Suprapubic skin (tissue), 4 donors: ENCODE measurements at regions not wholly inside any gene's neighbourhood (a gene's known extent, or its start where the extent isn't known, plus 50 kb on each side); places are given as distances from the start of the nearest gene placed in this dataset.

Source experiments
- DNase-seq, 2 donors: peaks; one replicate each; pipeline ENCODE4 v3.0.0-alpha.2; 2019; ENCODE audit warnings: low spot score in 2 of 2
- H3K27ac ChIP-seq: fragments of 200-600 bp; sonication (generic); one replicate; pipeline ENCODE4 v1.5.1; 2019
- H3K27me3 ChIP-seq: fragments of 200-600 bp; sonication (generic); one replicate; pipeline ENCODE4 v1.5.1; 2019
- H3K36me3 ChIP-seq: fragments of 200-600 bp; sonication (generic); one replicate; pipeline ENCODE4 v1.5.1; 2019
- H3K4me1 ChIP-seq: fragments of 200-600 bp; sonication (generic); one replicate; pipeline ENCODE4 v1.5.1; 2019
- H3K4me3 ChIP-seq: fragments of 200-600 bp; sonication (generic); one replicate; pipeline ENCODE4 v1.5.1; 2019; ENCODE audit warnings: mild to moderate bottlenecking
- H3K9me3 ChIP-seq: fragments of 200-600 bp; sonication (generic); one replicate; pipeline ENCODE4 v1.5.1; 2019
- EP300 ChIP-seq: sonication (generic); formaldehyde crosslinking; IDR thresholded peaks from one replicate; pipeline ENCODE4 v1.6.1; 2017; ENCODE audit warnings: antibody characterized with exemption
- POLR2A ChIP-seq, 2 donors: fragments of 450-650 bp; IDR thresholded peaks; one replicate each; pipeline ENCODE4 v1.6.1; 2017; ENCODE audit warnings: antibody characterized with exemption in 2 of 2, mild to moderate bottlenecking in 2 of 2, moderate library complexity in 2 of 2
- POLR2AphosphoS5 ChIP-seq, 3 donors: sonication (generic); formaldehyde crosslinking; IDR thresholded peaks; one replicate each; pipeline ENCODE4 v1.6.1; 2017; ENCODE audit warnings: antibody characterized with exemption in 3 of 3
- WGBS: methylation state at CpG from one replicate; pipeline ENCODE4 v1.1.5; 2018; 5-methylcytosine and 5-hydroxymethylcytosine counted together
- TF ChIP-seq, protein P1 (sequence below), 2 donors: fragments of 200-600 bp in 1 of 2; fragments of 450-650 bp in 1 of 2; sonication (generic) in 1 of 2; IDR thresholded peaks; one replicate each; pipeline ENCODE4 v1.5.1; 2016 to 2019; ENCODE audit warnings: antibody characterized with exemption in 2 of 2, mild to moderate bottlenecking in 1 of 2, moderate library complexity in 1 of 2

DNA sequence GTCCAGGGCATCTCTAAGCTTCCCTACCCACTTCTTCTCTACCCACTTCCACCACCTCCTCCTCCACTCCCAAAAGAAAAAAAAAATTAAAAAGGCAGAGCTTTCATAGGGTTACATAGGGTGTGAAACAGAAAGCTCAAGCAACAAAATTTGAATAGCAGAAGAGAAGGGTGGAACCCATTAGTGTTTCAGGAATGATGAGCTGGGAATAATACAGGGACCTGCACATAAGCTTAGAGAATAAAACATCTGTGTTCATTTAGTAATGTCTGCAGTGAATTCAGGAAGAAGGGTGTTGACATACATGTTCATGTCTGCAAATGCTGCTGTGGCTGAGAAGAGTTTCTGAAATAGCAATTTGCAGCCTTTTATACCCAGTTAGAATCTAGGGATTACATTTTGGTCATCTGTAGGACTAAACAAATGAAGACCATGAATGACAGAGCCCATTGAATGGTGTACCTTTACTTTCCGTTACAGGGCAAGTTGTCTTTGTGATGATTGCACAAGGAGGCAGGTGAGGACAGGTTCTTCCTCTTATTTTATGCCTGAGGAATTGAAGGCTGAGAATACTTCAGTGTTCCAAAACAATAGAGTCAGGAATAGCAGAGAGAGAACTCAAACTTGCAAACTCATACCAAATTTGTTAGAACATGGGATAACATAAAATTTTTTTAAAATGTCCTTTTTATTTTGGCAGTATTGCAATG, 975.1 kb downstream of the TFAP2A start:
- Histone ChIP-seq H3K27ac (no peak overlapping the region), H3K36me3 (no peaks in the 10 kb centered on the region), H3K9me3 (no peaks in the 10 kb centered on the region), H3K4me3 (no peak overlapping the region), H3K27me3 (no peaks in the 10 kb centered on the region), H3K4me1 (no peaks in the 10 kb centered on the region)
- 82% methylated on average over 1 of the region's 1 CpG for WGBS
- TF ChIP-seq POLR2AphosphoS5 (IDR thresholded peaks at IDR 0.05) = no peak
- DNase-seq = no peak

DNA sequence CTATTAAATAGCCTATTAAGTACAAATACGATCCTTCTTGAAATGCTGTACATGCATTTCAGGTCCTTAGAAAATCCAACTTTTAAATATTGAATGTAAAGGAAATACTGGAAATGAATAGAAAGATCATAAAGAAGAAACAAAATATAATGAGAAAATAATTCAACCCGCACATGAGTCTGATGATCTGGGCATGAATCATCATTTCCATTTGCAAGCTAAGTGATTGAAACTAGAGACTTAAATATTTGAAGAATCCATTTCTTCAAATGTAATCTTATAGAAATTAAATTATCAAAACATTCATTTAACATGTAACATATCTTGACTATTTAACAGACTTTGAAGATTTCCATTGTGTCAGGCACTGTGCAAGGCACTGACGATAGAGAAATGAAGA, 977.0 kb downstream of the TFAP2A start:
- WGBS = 95% methylated on average over 3 of the region's 3 CpGs
- no peak overlapping the region for H3K27ac ChIP-seq
- no peak for DNase-seq
- H3K36me3 ChIP-seq = no peaks in the 10 kb centered on the region
- no peaks in the 10 kb centered on the region for H3K27me3 ChIP-seq
- H3K4me3 ChIP-seq = no peak overlapping the region
- H3K9me3 ChIP-seq = no peaks in the 10 kb centered on the region
- H3K4me1 ChIP-seq = no peaks in the 10 kb centered on the region
- TF ChIP-seq POLR2AphosphoS5 (IDR thresholded peaks at IDR 0.05) = no peak
- TF ChIP-seq, protein P1, sequence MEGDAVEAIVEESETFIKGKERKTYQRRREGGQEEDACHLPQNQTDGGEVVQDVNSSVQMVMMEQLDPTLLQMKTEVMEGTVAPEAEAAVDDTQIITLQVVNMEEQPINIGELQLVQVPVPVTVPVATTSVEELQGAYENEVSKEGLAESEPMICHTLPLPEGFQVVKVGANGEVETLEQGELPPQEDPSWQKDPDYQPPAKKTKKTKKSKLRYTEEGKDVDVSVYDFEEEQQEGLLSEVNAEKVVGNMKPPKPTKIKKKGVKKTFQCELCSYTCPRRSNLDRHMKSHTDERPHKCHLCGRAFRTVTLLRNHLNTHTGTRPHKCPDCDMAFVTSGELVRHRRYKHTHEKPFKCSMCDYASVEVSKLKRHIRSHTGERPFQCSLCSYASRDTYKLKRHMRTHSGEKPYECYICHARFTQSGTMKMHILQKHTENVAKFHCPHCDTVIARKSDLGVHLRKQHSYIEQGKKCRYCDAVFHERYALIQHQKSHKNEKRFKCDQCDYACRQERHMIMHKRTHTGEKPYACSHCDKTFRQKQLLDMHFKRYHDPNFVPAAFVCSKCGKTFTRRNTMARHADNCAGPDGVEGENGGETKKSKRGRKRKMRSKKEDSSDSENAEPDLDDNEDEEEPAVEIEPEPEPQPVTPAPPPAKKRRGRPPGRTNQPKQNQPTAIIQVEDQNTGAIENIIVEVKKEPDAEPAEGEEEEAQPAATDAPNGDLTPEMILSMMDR (IDR thresholded peaks at IDR 0.05) = no peak
- TF ChIP-seq POLR2A (IDR thresholded peaks at IDR 0.05) = no peak
- TF ChIP-seq EP300 = no peak

DNA sequence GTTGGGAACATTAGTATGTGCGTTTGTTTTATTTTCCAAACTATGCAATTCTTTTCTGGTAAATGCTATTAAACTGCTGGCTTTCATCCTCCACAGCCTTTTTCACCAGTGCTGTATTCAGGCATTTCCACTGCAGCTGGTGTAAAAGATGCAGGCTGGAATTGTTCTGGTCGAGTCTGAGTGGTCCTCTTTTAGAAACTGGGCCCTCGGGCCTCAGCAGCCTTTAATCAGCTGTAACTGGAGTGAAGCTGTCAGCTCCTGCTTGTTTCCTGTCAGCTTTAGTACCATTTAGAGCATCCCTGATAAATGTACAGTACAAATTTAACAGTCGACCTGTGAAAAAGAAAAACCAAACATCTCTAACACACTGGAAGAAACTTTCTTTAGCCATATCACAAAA, 979.6 kb downstream of the TFAP2A start:
- no peak for DNase-seq
- TF ChIP-seq, protein P1 (IDR thresholded peaks at IDR 0.05) = no peak
- TF ChIP-seq EP300 = no peak
- no peak for TF ChIP-seq POLR2A (IDR thresholded peaks at IDR 0.05)
- no peak for TF ChIP-seq POLR2AphosphoS5 (IDR thresholded peaks at IDR 0.05)
- Histone ChIP-seq H3K27ac (no peak overlapping the region), H3K36me3 (no peaks in the 10 kb centered on the region), H3K9me3 (no peaks in the 10 kb centered on the region), H3K4me1 (no peaks in the 10 kb centered on the region), H3K4me3 (no peak overlapping the region), H3K27me3 (no peaks in the 10 kb centered on the region)
- WGBS = 68% methylated on average over 4 of the region's 4 CpGs

DNA sequence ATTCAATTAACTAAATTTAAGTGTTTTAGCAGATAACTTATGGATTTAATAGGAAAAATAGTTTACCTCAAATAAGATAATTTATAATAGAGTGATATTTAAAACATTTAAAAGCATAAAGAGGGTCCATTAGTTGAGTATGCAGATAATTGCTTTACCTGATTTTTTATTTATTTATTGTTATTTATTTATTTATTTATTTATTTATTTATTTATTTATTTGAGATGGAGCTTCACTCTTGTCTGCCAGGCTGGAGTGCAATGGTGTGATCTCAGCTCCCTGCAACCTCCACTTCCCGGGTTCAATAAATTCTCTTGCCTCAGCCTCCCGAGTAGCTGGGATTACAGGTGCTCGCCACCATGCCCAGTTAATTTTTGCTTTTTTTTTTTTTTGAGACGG, 982.9 kb downstream of the TFAP2A start:
- TF ChIP-seq POLR2AphosphoS5 (IDR thresholded peaks at IDR 0.05) = no peak
- TF ChIP-seq POLR2A (IDR thresholded peaks at IDR 0.05) = no peak
- TF ChIP-seq, protein P1 (IDR thresholded peaks at IDR 0.05) = no peak
- TF ChIP-seq EP300 = no peak
- 95% methylated on average over 4 of the region's 4 CpGs for WGBS

DNA sequence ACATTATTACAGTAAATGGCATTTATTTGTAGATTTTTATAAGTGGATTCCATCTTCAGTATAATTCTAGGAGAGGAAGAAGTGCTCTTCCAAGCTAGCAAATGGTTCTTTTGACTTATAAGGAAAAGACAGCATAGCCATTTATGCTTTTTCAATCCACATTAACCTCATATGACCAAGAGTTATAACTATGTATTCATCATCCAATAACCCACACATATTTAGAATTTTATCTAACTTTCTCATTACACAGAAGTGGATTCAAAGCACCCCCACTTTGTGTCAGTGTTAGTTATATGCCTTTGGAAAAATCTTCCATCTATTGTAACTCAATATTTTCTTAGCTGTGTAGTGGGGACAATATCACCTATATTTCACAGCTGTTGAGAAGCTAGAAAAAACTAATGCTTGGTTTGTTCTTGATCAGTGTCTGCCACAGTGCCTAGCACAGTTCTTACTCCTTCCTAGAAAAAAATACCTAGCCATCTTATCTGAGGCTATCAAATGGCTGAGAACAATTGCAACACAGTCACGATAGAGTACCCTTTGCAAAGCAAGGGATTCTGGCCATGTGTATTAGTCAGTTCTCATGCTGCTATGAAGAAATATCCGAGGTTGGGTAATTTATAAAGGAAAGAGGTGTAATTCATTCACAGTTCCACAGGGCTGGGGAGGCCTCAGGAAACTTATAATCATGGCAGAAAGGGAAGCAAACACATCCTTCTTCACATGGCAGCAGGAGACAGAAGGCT, 986.3 kb downstream of the TFAP2A start:
- no peak for TF ChIP-seq EP300
- no peak for TF ChIP-seq POLR2A (IDR thresholded peaks at IDR 0.05)
- TF ChIP-seq, protein P1 (IDR thresholded peaks at IDR 0.05) = no peak
- TF ChIP-seq POLR2AphosphoS5 (IDR thresholded peaks at IDR 0.05) = no peak
- no peak for DNase-seq
- no peak overlapping the region for H3K27ac ChIP-seq
- no peaks in the 10 kb centered on the region for H3K36me3 ChIP-seq
- no peaks in the 10 kb centered on the region for H3K4me1 ChIP-seq
- H3K4me3 ChIP-seq = no peak overlapping the region
- no peaks in the 10 kb centered on the region for H3K27me3 ChIP-seq
- WGBS = 64% methylated on average over 2 of the region's 2 CpGs
- no peaks in the 10 kb centered on the region for H3K9me3 ChIP-seq

More for the DNA sequence above, 982.9 kb downstream of the TFAP2A start:
- DNase-seq = no peak
- Histone ChIP-seq H3K36me3 (no peaks in the 10 kb centered on the region), H3K27me3 (no peaks in the 10 kb centered on the region), H3K4me1 (no peaks in the 10 kb centered on the region), H3K4me3 (no peak overlapping the region), H3K27ac (no peak overlapping the region), H3K9me3 (no peaks in the 10 kb centered on the region)
